B cell (primary cell): ENCODE measurements at regions not wholly inside any gene's neighbourhood (a gene's known extent, or its start where the extent isn't known, plus 50 kb on each side); places are given as distances from the start of the nearest gene placed in this dataset.

ENCODE experiments used
- ATAC-seq: fragments of 200-7000 bp; cut with Tn5 transposase; one replicate; pipeline ENCODE4 v1.10.0; 2021; ENCODE audit warnings: low read depth, mild to moderate bottlenecking, moderate number of reproducible peaks, moderate library complexity
- CTCF ChIA-PET: fragments of 350-600 bp; sonication (Branson Sonifier 250); formaldehyde crosslinking; loops from one replicate; lab custom pipeline; 2021; ENCODE audit warnings: antibody characterized with exemption, inconsistent platforms; lab: Charles Lee
- POLR2A ChIA-PET: fragments of 350-600 bp; sonication (Branson Sonifier 250); formaldehyde crosslinking; loops from one replicate; lab custom pipeline; 2021; ENCODE audit warnings: antibody characterized with exemption; lab: Charles Lee
- DNase-seq: peaks from one replicate; pipeline ENCODE4 v3.0.0; 2013
- H2AFZ ChIP-seq: 2 replicates; pipeline ENCODE4 v1.6.1; 2012; ENCODE audit warnings: mild to moderate bottlenecking, low read depth, low read length; ENCODE audit not compliant: insufficient read depth, poor library complexity, severe bottlenecking
- H3K27ac ChIP-seq, 2 donors: 1 replicate in 1 of 2; 2 replicates in 1 of 2; pipeline ENCODE4 v1.5.1; 2012 to 2013; ENCODE audit warnings: low read length in 2 of 2, mild to moderate bottlenecking in 2 of 2, moderate library complexity in 1 of 2
- H3K27me3 ChIP-seq, 4 experiments: fragments of 200-600 bp in 1 of 4; sonication (generic) in 1 of 4; replicated peaks in 1 of 4; 1 replicate in 2 of 4; 2 replicates in 2 of 4; pipeline versions ENCODE4 v1.6.1 to v1.7.0; 2013 to 2016; ENCODE audit warnings: low read length in 3 of 4, mild to moderate bottlenecking in 2 of 4, mixed read lengths in 1 of 4, moderate library complexity in 1 of 4; ENCODE audit not compliant: insufficient read depth in 4 of 4, control insufficient read depth in 3 of 4; ENCODE audit errors: control extremely low read depth in 1 of 4
- H3K36me3 ChIP-seq, 2 experiments: replicated peaks in 1 of 2; 1 replicate in 1 of 2; 2 replicates in 1 of 2; pipeline versions ENCODE4 v1.6.1 to v1.7.1; 2013; ENCODE audit warnings: low read length in 1 of 2; ENCODE audit not compliant: insufficient read depth in 2 of 2, control insufficient read depth in 1 of 2; ENCODE audit errors: control extremely low read depth in 1 of 2, extremely low read depth in 1 of 2
- H3K4me1 ChIP-seq, 2 donors: fragments of 200-600 bp in 1 of 2; sonication (generic) in 1 of 2; 1 replicate in 1 of 2; 2 replicates in 1 of 2; pipeline versions ENCODE4 v1.5.1 to v1.6.1; 2013 to 2017; ENCODE audit warnings: low read length in 2 of 2; ENCODE audit not compliant: control insufficient read depth in 2 of 2, insufficient read depth in 2 of 2
- H3K4me2 ChIP-seq: replicated peaks from 2 replicates; pipeline ENCODE3; 2012; ENCODE audit warnings: mild to moderate bottlenecking, low read depth, low read length; ENCODE audit not compliant: poor library complexity, severe bottlenecking
- H3K4me3 ChIP-seq, 5 experiments: fragments of 200-600 bp in 1 of 5; sonication (generic) in 1 of 5; 1 replicate in 3 of 5; 2 replicates in 2 of 5; pipeline versions ENCODE4 v1.5.1 to v1.7.0; 2011 to 2016; ENCODE audit warnings: low read length in 4 of 5, mild to moderate bottlenecking in 4 of 5, low read depth in 2 of 5, control low read depth in 1 of 5, moderate library complexity in 1 of 5; ENCODE audit not compliant: insufficient read depth in 1 of 5; ENCODE audit errors: control extremely low read depth in 1 of 5, extremely low read depth in 1 of 5
- H3K79me2 ChIP-seq: fragments of 200-600 bp; sonication (generic); one replicate; pipeline ENCODE4 v1.6.0; 2016; ENCODE audit warnings: low read length; ENCODE audit not compliant: control insufficient read depth, insufficient read depth
- H3K9ac ChIP-seq: fragments of 200-600 bp; sonication (generic); 2 replicates; pipeline ENCODE4 v1.6.1; 2017; ENCODE audit warnings: mild to moderate bottlenecking, low read length, moderate library complexity
- H3K9me3 ChIP-seq, 3 donors: one replicate each; pipeline versions ENCODE4 v1.6.1 to v1.7.1; 2013; ENCODE audit warnings: low read length in 2 of 3; ENCODE audit not compliant: control insufficient read depth in 2 of 3, insufficient read depth in 1 of 3; ENCODE audit errors: control extremely low read depth in 1 of 3
- H4K20me1 ChIP-seq: 2 replicates; pipeline ENCODE4 v1.6.0; 2012; ENCODE audit warnings: mild to moderate bottlenecking, low read length; ENCODE audit not compliant: insufficient read depth, control insufficient read depth, poor library complexity, severe bottlenecking
- H3K27ac Mint-ChIP-seq: one replicate; pipeline ENCODE4 v1.8.0; 2021; ENCODE audit warnings: mixed read lengths
- H3K27me3 Mint-ChIP-seq: one replicate; pipeline ENCODE4 v1.8.0; 2021; ENCODE audit warnings: mixed read lengths
- H3K4me1 Mint-ChIP-seq: one replicate; pipeline ENCODE4 v1.8.0; 2021; ENCODE audit warnings: mixed read lengths
- H3K4me3 Mint-ChIP-seq: one replicate; pipeline ENCODE4 v1.8.0; 2021; ENCODE audit warnings: mixed read lengths
- H3K9me3 Mint-ChIP-seq: one replicate; pipeline ENCODE4 v1.8.0; 2022; ENCODE audit warnings: mixed read lengths; ENCODE audit not compliant: insufficient read depth
- CTCF ChIP-seq: fragments of 200-600 bp; IDR thresholded peaks from one replicate; pipeline ENCODE4 v1.8.0; 2022; ENCODE audit warnings: antibody characterized with exemption, mild to moderate bottlenecking
- EZH2 ChIP-seq: IDR thresholded peaks from 2 replicates; pipeline ENCODE4 v1.6.1; 2012; ENCODE audit warnings: borderline replicate concordance, low read depth, mild to moderate bottlenecking, moderate library complexity, low read length; ENCODE audit not compliant: insufficient read depth, poor library complexity, severe bottlenecking
- WGBS: methylation state at CpG from one replicate; pipeline ENCODE4 v1.1.5; 2013; ENCODE audit warnings: missing lambda C conversion rate; ENCODE audit not compliant: insufficient coverage; 5-methylcytosine and 5-hydroxymethylcytosine counted together
- intact Hi-C: fragments of 100-400 bp; cut with micrococcal nuclease; formaldehyde crosslinking; loops from one replicate; pipeline ENCODE4 v1.10.0; 2022

GRCh38 chr12:115074617-115075016 lies 390.6 kb upstream of the TBX3 start:
- no peak overlapping the region for H3K4me3 Mint-ChIP-seq
- H3K27me3 Mint-ChIP-seq = peaks cover 4% of the 10 kb centered on the region
- CTCF ChIA-PET = no interaction called here
- no peaks in the 10 kb centered on the region for H3K79me2 ChIP-seq
- H2AFZ ChIP-seq = no peak overlapping the region
- H3K4me3 ChIP-seq = no peak overlapping the region
- H3K4me1 ChIP-seq = no peaks in the 10 kb centered on the region
- ATAC-seq (no peak), DNase-seq (no peak)
- TF ChIP-seq CTCF = no peak
- TF ChIP-seq EZH2 = no peak
- H3K27me3 ChIP-seq = no peaks in the 10 kb centered on the region
- H3K9me3 Mint-ChIP-seq = peaks cover 8% of the 10 kb centered on the region
- H4K20me1 ChIP-seq = no peaks in the 10 kb centered on the region
- H3K27ac ChIP-seq = no peak overlapping the region
- no peaks in the 10 kb centered on the region for H3K36me3 ChIP-seq
- POLR2A ChIA-PET = no interaction called here
- intact Hi-C loops = no loop called here
- H3K9ac ChIP-seq = no peak overlapping the region
- 17% methylated on average over 1 of the region's 5 CpGs for WGBS
- H3K9me3 ChIP-seq = peaks cover 0 to 5% (median 0%) of the 10 kb centered on the region in 3 donors
- H3K4me1 Mint-ChIP-seq = no peaks in the 10 kb centered on the region
- H3K4me2 ChIP-seq = no peak overlapping the region
- no peak overlapping the region for H3K27ac Mint-ChIP-seq

- H3K9me3 Mint-ChIP-seq = peaks cover 8% of the 10 kb centered on the region
- H3K79me2 ChIP-seq = no peaks in the 10 kb centered on the region
- no peak overlapping the region for H3K4me3 Mint-ChIP-seq
- no peaks in the 10 kb centered on the region for H3K4me1 Mint-ChIP-seq
- peaks cover 4% of the 10 kb centered on the region for H3K27me3 Mint-ChIP-seq
- no peaks in the 10 kb centered on the region for H4K20me1 ChIP-seq
- ATAC-seq = no peak
- WGBS = 28% methylated on average over 8 of the region's 10 CpGs
- intact Hi-C loops = no loop called here
- H3K27me3 ChIP-seq = no peaks in the 10 kb centered on the region
- no peak overlapping the region for H3K4me2 ChIP-seq
- H3K4me3 ChIP-seq = no peak overlapping the region
- H2AFZ ChIP-seq = no peak overlapping the region
- no peaks in the 10 kb centered on the region for H3K9me3 ChIP-seq
- H3K27ac Mint-ChIP-seq = no peak overlapping the region
- DNase-seq = no peak
- no peak for TF ChIP-seq CTCF
- TF ChIP-seq EZH2 = no peak
- no peaks in the 10 kb centered on the region for H3K4me1 ChIP-seq
- ChIA-PET CTCF (no interaction called here), POLR2A (no interaction called here)
- H3K36me3 ChIP-seq = no peaks in the 10 kb centered on the region
- H3K27ac ChIP-seq = no peak overlapping the region
- no peak overlapping the region for H3K9ac ChIP-seq
Observed at GRCh38 chr12:115072712-115073111, 388.7 kb upstream of the TBX3 start.
